Neural crest cell (in vitro differentiated cells): ENCODE measurements at regions not wholly inside any gene's neighbourhood (a gene's known extent, or its start where the extent isn't known, plus 50 kb on each side); places are given as distances from the start of the nearest gene placed in this dataset.

Experiments used
- DNase-seq: peaks from one replicate; pipeline ENCODE4 v3.0.0; 2021; ENCODE audit warnings: low read depth, mixed read lengths, low spot score
- H3K27ac Mint-ChIP-seq: one replicate; pipeline ENCODE4 v1.8.0; 2021; ENCODE audit warnings: mild to moderate bottlenecking, mixed read lengths; ENCODE audit not compliant: unreplicated experiment
- H3K27me3 Mint-ChIP-seq: 2 replicates; pipeline ENCODE4 v1.8.0; 2021; ENCODE audit warnings: low read depth, mild to moderate bottlenecking, mixed read lengths
- H3K36me3 Mint-ChIP-seq: 2 replicates; pipeline ENCODE4 v1.8.0; 2021; ENCODE audit warnings: low read depth, mild to moderate bottlenecking, mixed read lengths
- H3K4me1 Mint-ChIP-seq: 2 replicates; pipeline ENCODE4 v1.8.0; 2021; ENCODE audit warnings: mixed read lengths
- H3K4me3 Mint-ChIP-seq: one replicate; pipeline ENCODE4 v1.8.0; 2021; ENCODE audit warnings: mild to moderate bottlenecking, mixed read lengths
- H3K9me3 Mint-ChIP-seq: 2 replicates; pipeline ENCODE4 v1.8.0; 2021; ENCODE audit warnings: mixed read lengths
- CTCF ChIP-seq: fragments of 200-600 bp; sonication (generic); conservative IDR thresholded peaks from 2 replicates; pipeline ENCODE4 v1.5.0; 2021; ENCODE audit warnings: antibody characterized with exemption, mild to moderate bottlenecking

- H3K36me3 Mint-ChIP-seq: peaks cover 21% of the 10 kb centered on the region
- no peak overlapping the region for H3K27ac Mint-ChIP-seq
- DNase-seq: no peak
- H3K27me3 Mint-ChIP-seq: no peaks in the 10 kb centered on the region
- H3K9me3 Mint-ChIP-seq: peaks cover 35% of the 10 kb centered on the region
- H3K4me3 Mint-ChIP-seq: no peak overlapping the region
- TF ChIP-seq CTCF: no peak
- no peaks in the 10 kb centered on the region for H3K4me1 Mint-ChIP-seq
Measured at GRCh38 chrX:81729269-81729777, 527.4 kb downstream of the SH3BGRL start.

- Mint-ChIP-seq H3K27me3 (no peaks in the 10 kb centered on the region), H3K27ac (no peak overlapping the region), H3K4me3 (no peak overlapping the region), H3K9me3 (peaks cover 15% of the 10 kb centered on the region), H3K36me3 (peaks cover 5% of the 10 kb centered on the region), H3K4me1 (no peaks in the 10 kb centered on the region)
- DNase-seq: no peak
- TF ChIP-seq CTCF: no peak
Measured at GRCh38 chrX:81779701-81780100, 577.8 kb downstream of the SH3BGRL start.

GRCh38 chrX:81791086-81791485, 589.2 kb downstream of the SH3BGRL start:
- Mint-ChIP-seq H3K4me3 (no peak overlapping the region), H3K27me3 (no peaks in the 10 kb centered on the region), H3K9me3 (peaks cover 18% of the 10 kb centered on the region), H3K36me3 (peaks cover 6% of the 10 kb centered on the region), H3K4me1 (no peaks in the 10 kb centered on the region), H3K27ac (no peak overlapping the region)
- no peak for DNase-seq
- TF ChIP-seq CTCF: no peak
